ENCODE measurements at regions not wholly inside any gene's neighbourhood (a gene's known extent, or its start where the extent isn't known, plus 50 kb on each side); places are given as distances from the start of the nearest gene placed in this dataset.

DNA sequence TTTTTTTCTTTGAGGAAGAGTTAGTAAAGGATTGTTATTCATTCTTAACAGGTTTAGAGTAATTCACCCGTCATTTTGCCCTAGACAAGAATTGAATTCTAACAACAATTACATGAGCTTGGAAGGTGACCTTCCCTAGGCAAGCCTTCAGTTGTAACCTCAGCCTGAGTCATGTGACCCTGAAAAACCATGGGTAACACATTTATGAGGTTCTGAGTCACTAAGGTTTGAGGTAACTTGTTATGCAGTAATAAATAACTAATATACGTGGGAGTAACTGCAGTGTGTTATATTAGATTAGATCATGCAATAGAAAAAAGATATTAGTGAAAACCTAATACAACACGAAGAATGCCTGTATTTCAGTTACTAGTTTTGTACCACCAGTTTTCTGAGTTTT, 237.6 kb upstream of the NDN start:
- in situ Hi-C loops (cut with HindIII; ENCODE audit: low pct_unique_long_range_greater_than_20kb, low sequenced_read_pairs) (no loop called here), intact Hi-C loops (cut with micrococcal nuclease; ENCODE audit: unreplicated experiment) (loop anchor here (10.0 kb wide), 1 partner anchor 50 kb away; no protein-coding TSS in a partner anchor)
- Histone ChIP-seq H3K4me3 (ENCODE audit: low read depth in 2 of 2, low read length in 2 of 2) (no peak overlapping the region), H3K9me3 (ENCODE audit: control insufficient read depth, insufficient read depth, low read depth, low read length) (no peaks in the 10 kb centered on the region), H3K27me3 (ENCODE audit: control insufficient read depth, insufficient read depth, low read length) (no peaks in the 10 kb centered on the region), H3K27ac (ENCODE audit: low read length) (no peak overlapping the region), H3K36me3 (ENCODE audit: control insufficient read depth, insufficient read depth, low read length) (no peaks in the 10 kb centered on the region), H3K4me1 (ENCODE audit: control insufficient read depth, insufficient read depth, low read length) (no peaks in the 10 kb centered on the region)
- DNase-seq (ENCODE audit: low read depth, low spot score) (no peak), ATAC-seq (no peak)
- BruUV-seq (replicated peaks) = no TSS peak
- ChIA-PET CTCF (no interaction called here), POLR2A (no interaction called here)
- TF ChIP-seq SIN3A (IDR thresholded peaks at IDR 0.05; ENCODE audit: borderline replicate concordance, insufficient read depth, low read depth, low read length) (no peak), REST (IDR thresholded peaks at IDR 0.05; ENCODE audit: insufficient read depth in 1 of 2, low read depth in 2 of 2, low read length in 1 of 2) (no peak), POLR2AphosphoS5 (IDR thresholded peaks at IDR 0.05; ENCODE audit: low read depth, low read length) (no peak), TCF7L2 (IDR thresholded peaks at IDR 0.05; ENCODE audit: low read depth, low read length) (no peak), CTCF (IDR thresholded peaks at IDR 0.05) (no peak)

DNA sequence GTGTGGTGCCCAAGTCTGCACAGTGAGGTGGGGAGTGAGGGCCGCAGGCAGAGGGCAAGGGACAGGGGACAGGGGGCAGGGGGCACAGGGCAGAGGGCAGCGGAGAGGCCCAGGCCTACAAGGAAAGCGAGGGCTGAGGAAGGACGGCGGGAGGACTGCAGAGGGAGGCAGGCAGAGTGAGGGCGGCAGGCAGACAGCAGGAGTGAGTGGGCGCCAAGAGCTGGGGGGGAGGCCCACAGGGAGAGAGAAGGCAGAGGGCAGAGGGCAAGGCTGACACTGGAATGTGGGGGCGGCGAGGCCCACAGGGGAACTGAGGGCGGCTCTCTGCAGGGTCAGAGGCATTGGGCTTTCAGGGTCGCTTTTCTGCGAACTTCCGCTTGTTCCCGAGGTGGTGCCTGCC, 267.8 kb upstream of the NDN start:
- CTCF ChIA-PET = no interaction called here
- no peak overlapping the region for H3K4me3 ChIP-seq (ENCODE audit: low read depth in 2 of 2, low read length in 2 of 2)
- no TSS peak for BruUV-seq (replicated peaks)
- in situ Hi-C loops (cut with HindIII; ENCODE audit: low pct_unique_long_range_greater_than_20kb, low sequenced_read_pairs) = no loop called here
- intact Hi-C loops (cut with micrococcal nuclease; ENCODE audit: unreplicated experiment) = no loop called here
- no peaks in the 10 kb centered on the region for H3K4me1 ChIP-seq (ENCODE audit: control insufficient read depth, insufficient read depth, low read length)
- H3K27me3 ChIP-seq (ENCODE audit: control insufficient read depth, insufficient read depth, low read length) = no peaks in the 10 kb centered on the region
- no peaks in the 10 kb centered on the region for H3K9me3 ChIP-seq (ENCODE audit: control insufficient read depth, insufficient read depth, low read depth, low read length)
- DNase-seq (ENCODE audit: low read depth, low spot score) (no peak), ATAC-seq (no peak)
- no peak for TF ChIP-seq SIN3A (IDR thresholded peaks at IDR 0.05; ENCODE audit: borderline replicate concordance, insufficient read depth, low read depth, low read length)
- TF ChIP-seq REST (IDR thresholded peaks at IDR 0.05; ENCODE audit: insufficient read depth in 1 of 2, low read depth in 2 of 2, low read length in 1 of 2) = no peak
- TF ChIP-seq TCF7L2 (IDR thresholded peaks at IDR 0.05; ENCODE audit: low read depth, low read length) = no peak
- TF ChIP-seq CTCF (IDR thresholded peaks at IDR 0.05) = no peak
- no peak for TF ChIP-seq POLR2AphosphoS5 (IDR thresholded peaks at IDR 0.05; ENCODE audit: low read depth, low read length)
- POLR2A ChIA-PET = no interaction called here
- no peak overlapping the region for H3K27ac ChIP-seq (ENCODE audit: low read length)
- no peaks in the 10 kb centered on the region for H3K36me3 ChIP-seq (ENCODE audit: control insufficient read depth, insufficient read depth, low read length)
